ENCODE measurements at regions not wholly inside any gene's neighbourhood (a gene's known extent, or its start where the extent isn't known, plus 50 kb on each side); places are given as distances from the start of the nearest gene placed in this dataset.

DNA sequence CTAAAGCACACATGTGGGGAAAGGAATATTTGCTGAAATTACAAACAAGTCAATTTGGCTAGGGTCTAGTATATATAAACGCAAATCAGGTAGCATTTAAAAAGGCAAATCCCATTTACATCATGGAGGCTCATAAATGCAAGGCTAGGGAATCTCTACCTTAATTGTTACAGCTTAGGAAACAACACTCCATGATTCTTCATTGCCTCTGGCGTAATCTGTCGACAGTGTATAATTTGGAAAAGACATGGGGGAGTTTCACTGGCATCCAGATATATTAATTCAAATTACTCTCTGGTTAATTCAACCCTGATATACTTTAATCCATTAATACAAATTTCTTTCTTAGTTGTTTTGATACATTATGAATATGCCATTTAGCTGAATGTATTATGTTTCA is 1630.2 kb upstream of the FLRT2 start:
- H3K9ac ChIP-seq (ENCODE audit: low read depth, low read length): no peak overlapping the region
- TF ChIP-seq, protein P1, sequence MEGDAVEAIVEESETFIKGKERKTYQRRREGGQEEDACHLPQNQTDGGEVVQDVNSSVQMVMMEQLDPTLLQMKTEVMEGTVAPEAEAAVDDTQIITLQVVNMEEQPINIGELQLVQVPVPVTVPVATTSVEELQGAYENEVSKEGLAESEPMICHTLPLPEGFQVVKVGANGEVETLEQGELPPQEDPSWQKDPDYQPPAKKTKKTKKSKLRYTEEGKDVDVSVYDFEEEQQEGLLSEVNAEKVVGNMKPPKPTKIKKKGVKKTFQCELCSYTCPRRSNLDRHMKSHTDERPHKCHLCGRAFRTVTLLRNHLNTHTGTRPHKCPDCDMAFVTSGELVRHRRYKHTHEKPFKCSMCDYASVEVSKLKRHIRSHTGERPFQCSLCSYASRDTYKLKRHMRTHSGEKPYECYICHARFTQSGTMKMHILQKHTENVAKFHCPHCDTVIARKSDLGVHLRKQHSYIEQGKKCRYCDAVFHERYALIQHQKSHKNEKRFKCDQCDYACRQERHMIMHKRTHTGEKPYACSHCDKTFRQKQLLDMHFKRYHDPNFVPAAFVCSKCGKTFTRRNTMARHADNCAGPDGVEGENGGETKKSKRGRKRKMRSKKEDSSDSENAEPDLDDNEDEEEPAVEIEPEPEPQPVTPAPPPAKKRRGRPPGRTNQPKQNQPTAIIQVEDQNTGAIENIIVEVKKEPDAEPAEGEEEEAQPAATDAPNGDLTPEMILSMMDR (IDR thresholded peaks at IDR 0.05; ENCODE audit: borderline replicate concordance, extremely low read depth, low read length, poor library complexity, severe bottlenecking): no peak
- no peak for TF ChIP-seq EZH2 (IDR thresholded peaks at IDR 0.05; ENCODE audit: borderline replicate concordance, low read depth, low read length, severe bottlenecking)
- no peaks in the 10 kb centered on the region for H3K9me3 ChIP-seq (ENCODE audit: insufficient read depth, low read length, severe bottlenecking)
- no peak for ATAC-seq (ENCODE audit: insufficient read depth, low read depth)
- H3K4me2 ChIP-seq (ENCODE audit: insufficient read depth, low read length): no peak overlapping the region
- no peaks in the 10 kb centered on the region for H3K4me1 ChIP-seq (ENCODE audit: insufficient read depth, low read length)
- no peak overlapping the region for H3K4me3 ChIP-seq (ENCODE audit: low read depth in 1 of 2, low read length in 2 of 2)
- H3K36me3 ChIP-seq (ENCODE audit: insufficient read depth, low read length): no peaks in the 10 kb centered on the region
- no peaks in the 10 kb centered on the region for H3K79me2 ChIP-seq (ENCODE audit: insufficient read depth, low read length)
- DNase-seq: no peak
- no peaks in the 10 kb centered on the region for H3K27me3 ChIP-seq (ENCODE audit: insufficient read depth, low read length, poor library complexity)
- H4K20me1 ChIP-seq (ENCODE audit: insufficient read depth, low read length): no peaks in the 10 kb centered on the region
- H2AFZ ChIP-seq (ENCODE audit: low read depth, low read length): no peak overlapping the region
- H3K27ac ChIP-seq (ENCODE audit: low read length): no peak overlapping the region

DNA sequence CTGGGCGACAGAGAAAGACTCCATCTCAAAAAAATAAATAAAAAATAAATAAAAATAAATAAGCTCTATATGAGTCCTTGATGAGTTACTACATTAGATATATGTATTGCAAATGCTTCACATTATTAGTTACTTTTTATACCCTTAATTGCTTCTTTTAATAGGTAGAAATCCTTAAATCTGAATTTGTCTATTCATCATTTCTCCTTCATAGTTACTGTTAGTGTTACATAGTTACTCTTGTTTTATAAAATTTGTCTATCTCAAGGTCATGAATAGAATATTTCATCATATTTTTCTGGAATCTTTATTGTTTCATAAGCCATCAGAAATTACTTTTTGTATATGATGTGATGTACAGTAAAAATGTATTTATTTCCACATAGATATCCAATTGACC is 1624.8 kb upstream of the FLRT2 start:
- no peaks in the 10 kb centered on the region for H4K20me1 ChIP-seq (ENCODE audit: insufficient read depth, low read length)
- no peak overlapping the region for H3K4me2 ChIP-seq (ENCODE audit: insufficient read depth, low read length)
- no peaks in the 10 kb centered on the region for H3K9me3 ChIP-seq (ENCODE audit: insufficient read depth, low read length, severe bottlenecking)
- DNase-seq: no peak
- no peaks in the 10 kb centered on the region for H3K27me3 ChIP-seq (ENCODE audit: insufficient read depth, low read length, poor library complexity)
- no peaks in the 10 kb centered on the region for H3K79me2 ChIP-seq (ENCODE audit: insufficient read depth, low read length)
- H3K36me3 ChIP-seq (ENCODE audit: insufficient read depth, low read length): no peaks in the 10 kb centered on the region
- H3K4me3 ChIP-seq (ENCODE audit: low read depth in 1 of 2, low read length in 2 of 2): no peak overlapping the region
- H3K9ac ChIP-seq (ENCODE audit: low read depth, low read length): no peak overlapping the region
- no peaks in the 10 kb centered on the region for H3K4me1 ChIP-seq (ENCODE audit: insufficient read depth, low read length)
- ATAC-seq (ENCODE audit: insufficient read depth, low read depth): no peak
- H2AFZ ChIP-seq (ENCODE audit: low read depth, low read length): no peak overlapping the region
- H3K27ac ChIP-seq (ENCODE audit: low read length): no peak overlapping the region
- TF ChIP-seq, protein P1 (IDR thresholded peaks at IDR 0.05; ENCODE audit: borderline replicate concordance, extremely low read depth, low read length, poor library complexity, severe bottlenecking): no peak
- no peak for TF ChIP-seq EZH2 (IDR thresholded peaks at IDR 0.05; ENCODE audit: borderline replicate concordance, low read depth, low read length, severe bottlenecking)

DNA sequence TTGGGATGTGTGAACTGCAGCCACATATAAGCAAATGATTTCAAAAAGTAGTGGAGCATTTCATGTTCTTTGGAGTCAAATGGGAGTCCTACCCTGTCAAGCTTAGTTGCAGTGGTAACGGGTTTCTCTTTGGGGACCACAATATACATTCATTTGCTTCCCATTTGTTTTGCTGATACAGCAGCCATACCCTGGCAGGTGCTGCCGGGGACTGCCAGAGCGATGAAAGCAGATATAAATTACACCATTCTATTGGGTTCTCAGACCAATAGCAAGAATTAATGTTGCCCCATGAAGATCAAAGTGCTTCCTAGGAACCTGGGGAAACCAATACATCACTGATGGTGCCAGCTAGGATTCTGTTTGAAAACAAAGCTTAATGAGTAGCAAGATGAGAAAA is 1621.5 kb upstream of the FLRT2 start:
- Histone ChIP-seq H3K27ac (ENCODE audit: low read length) (no peak overlapping the region), H4K20me1 (ENCODE audit: insufficient read depth, low read length) (no peaks in the 10 kb centered on the region), H3K9ac (ENCODE audit: low read depth, low read length) (no peak overlapping the region), H3K4me1 (ENCODE audit: insufficient read depth, low read length) (no peaks in the 10 kb centered on the region), H3K9me3 (ENCODE audit: insufficient read depth, low read length, severe bottlenecking) (no peaks in the 10 kb centered on the region), H3K79me2 (ENCODE audit: insufficient read depth, low read length) (no peaks in the 10 kb centered on the region), H3K4me2 (ENCODE audit: insufficient read depth, low read length) (no peak overlapping the region), H3K27me3 (ENCODE audit: insufficient read depth, low read length, poor library complexity) (no peaks in the 10 kb centered on the region), H3K36me3 (ENCODE audit: insufficient read depth, low read length) (no peaks in the 10 kb centered on the region), H2AFZ (ENCODE audit: low read depth, low read length) (no peak overlapping the region), H3K4me3 (ENCODE audit: low read depth in 1 of 2, low read length in 2 of 2) (no peak overlapping the region)
- ATAC-seq (ENCODE audit: insufficient read depth, low read depth) (no peak), DNase-seq (no peak)
- TF ChIP-seq, protein P1 (IDR thresholded peaks at IDR 0.05; ENCODE audit: borderline replicate concordance, extremely low read depth, low read length, poor library complexity, severe bottlenecking): no peak
- no peak for TF ChIP-seq EZH2 (IDR thresholded peaks at IDR 0.05; ENCODE audit: borderline replicate concordance, low read depth, low read length, severe bottlenecking)

DNA sequence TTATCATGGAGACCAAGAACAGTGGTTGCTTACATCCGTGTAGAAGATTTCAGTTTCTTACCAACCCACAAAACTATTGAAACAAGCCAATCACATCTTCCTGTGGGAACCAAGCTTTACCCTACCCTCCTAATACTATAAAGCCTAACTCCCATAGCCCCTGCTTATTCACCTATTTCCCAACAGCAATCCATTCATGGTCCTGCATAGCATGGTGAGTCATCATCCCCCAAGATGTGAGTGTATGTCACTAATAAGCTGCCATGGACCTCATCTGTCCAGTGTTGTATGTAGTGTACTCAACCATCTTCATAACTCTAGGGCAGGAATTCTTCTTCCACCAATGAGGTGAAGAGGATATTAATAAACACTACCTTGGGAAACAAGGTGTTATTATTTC is 1620.4 kb upstream of the FLRT2 start:
- Histone ChIP-seq H2AFZ (ENCODE audit: low read depth, low read length) (no peak overlapping the region), H3K4me2 (ENCODE audit: insufficient read depth, low read length) (no peak overlapping the region), H3K4me3 (ENCODE audit: low read depth in 1 of 2, low read length in 2 of 2) (no peak overlapping the region), H3K9ac (ENCODE audit: low read depth, low read length) (no peak overlapping the region), H3K4me1 (ENCODE audit: insufficient read depth, low read length) (no peaks in the 10 kb centered on the region), H3K36me3 (ENCODE audit: insufficient read depth, low read length) (no peaks in the 10 kb centered on the region), H3K79me2 (ENCODE audit: insufficient read depth, low read length) (no peaks in the 10 kb centered on the region), H4K20me1 (ENCODE audit: insufficient read depth, low read length) (no peaks in the 10 kb centered on the region), H3K9me3 (ENCODE audit: insufficient read depth, low read length, severe bottlenecking) (no peaks in the 10 kb centered on the region), H3K27ac (ENCODE audit: low read length) (no peak overlapping the region), H3K27me3 (ENCODE audit: insufficient read depth, low read length, poor library complexity) (no peaks in the 10 kb centered on the region)
- DNase-seq: no peak
- no peak for ATAC-seq (ENCODE audit: insufficient read depth, low read depth)
- no peak for TF ChIP-seq EZH2 (IDR thresholded peaks at IDR 0.05; ENCODE audit: borderline replicate concordance, low read depth, low read length, severe bottlenecking)
- TF ChIP-seq, protein P1 (IDR thresholded peaks at IDR 0.05; ENCODE audit: borderline replicate concordance, extremely low read depth, low read length, poor library complexity, severe bottlenecking): no peak

Measured in DND-41 (cell line).